ENCODE measurements at regions not wholly inside any gene's neighbourhood (a gene's known extent, or its start where the extent isn't known, plus 50 kb on each side); places are given as distances from the start of the nearest gene placed in this dataset.

GRCh38 chr10:10456856-10457255 lies 560.8 kb upstream of the CELF2 start:
- TF ChIP-seq SMC3 (IDR thresholded peaks at IDR 0.05; ENCODE audit: borderline replicate concordance, low read length), result no peak
- TF ChIP-seq CTCF (IDR thresholded peaks at IDR 0.05 in 2 of 3, conservative IDR thresholded peaks at IDR 0.05 in 1 of 3; ENCODE audit: control insufficient read depth in 2 of 3, extremely low read depth in 1 of 3, insufficient read depth in 1 of 3, low read depth in 3 of 3, low read length in 3 of 3), result no peak
- TF ChIP-seq POLR2A (IDR thresholded peaks at IDR 0.05; ENCODE audit: low read depth, low read length), result no peak
